MCF 10A (cell line): ENCODE measurements at regions not wholly inside any gene's neighbourhood (a gene's known extent, or its start where the extent isn't known, plus 50 kb on each side); places are given as distances from the start of the nearest gene placed in this dataset.

ENCODE experiments used
- BruUV-seq: library from RNA; stranded (reverse); fragments of 400-500 nt; replicated peaks from 2 replicates; lab custom pipeline; 2021; lab: Mats Ljungman, UMichigan
- CTCF ChIA-PET: fragments of 300-600 bp; sonication (Branson Sonifier 250); formaldehyde crosslinking; extraction: SDS; loops from one replicate; lab custom pipeline; 2021; ENCODE audit warnings: antibody characterized with exemption, inconsistent platforms; lab: Yijun Ruan, JAX
- POLR2A ChIA-PET: fragments of 300-600, 350-650 bp; sonication (Branson Sonifier 250); formaldehyde crosslinking; extraction: SDS; loops from one replicate; lab custom pipeline; 2020; ENCODE audit warnings: antibody characterized with exemption, inconsistent platforms; lab: Yijun Ruan, JAX
- DNase-seq: peaks from one replicate; pipeline ENCODE4 v3.0.0-alpha.2; 2018; ENCODE audit not compliant: unreplicated experiment
- H3K27ac Mint-ChIP-seq: one replicate; pipeline ENCODE4 v1.8.0; 2022; ENCODE audit warnings: mild to moderate bottlenecking, low read depth, mixed read lengths; ENCODE audit not compliant: unreplicated experiment
- H3K27me3 Mint-ChIP-seq: one replicate; pipeline ENCODE4 v1.8.0; 2022; ENCODE audit warnings: mixed read lengths; ENCODE audit not compliant: insufficient read depth, unreplicated experiment
- H3K36me3 Mint-ChIP-seq: one replicate; pipeline ENCODE4 v1.8.0; 2022; ENCODE audit warnings: mild to moderate bottlenecking, moderate library complexity, mixed read lengths; ENCODE audit not compliant: insufficient read depth, unreplicated experiment
- H3K4me1 Mint-ChIP-seq: one replicate; pipeline ENCODE4 v1.8.0; 2022; ENCODE audit warnings: mixed read lengths; ENCODE audit not compliant: insufficient read depth, unreplicated experiment
- H3K4me3 Mint-ChIP-seq: one replicate; pipeline ENCODE4 v1.8.0; 2022; ENCODE audit warnings: mild to moderate bottlenecking, moderate library complexity, mixed read lengths; ENCODE audit not compliant: unreplicated experiment
- H3K9me3 Mint-ChIP-seq: one replicate; pipeline ENCODE4 v1.8.0; 2022; ENCODE audit warnings: mixed read lengths; ENCODE audit not compliant: unreplicated experiment
- CTCF ChIP-seq: fragments of 200-600 bp; IDR thresholded peaks from one replicate; pipeline ENCODE4 v1.8.0; 2022; ENCODE audit warnings: antibody characterized with exemption, mild to moderate bottlenecking; ENCODE audit not compliant: unreplicated experiment
- intact Hi-C: fragments of 100-400 bp; cut with micrococcal nuclease; formaldehyde crosslinking; loops from 2 replicates; pipeline ENCODE4 v1.14.1; 2022

GRCh38 chr5:24141046-24141445, 503.7 kb downstream of the CDH10 start:
- H3K36me3 Mint-ChIP-seq, result no peaks in the 10 kb centered on the region
- intact Hi-C loops, result no loop called here
- H3K4me1 Mint-ChIP-seq, result no peaks in the 10 kb centered on the region
- H3K9me3 Mint-ChIP-seq, result no peaks in the 10 kb centered on the region
- no peak for TF ChIP-seq CTCF
- DNase-seq, result no peak
- ChIA-PET POLR2A (no interaction called here), CTCF (no interaction called here)
- H3K4me3 Mint-ChIP-seq, result no peak overlapping the region
- H3K27me3 Mint-ChIP-seq, result no peaks in the 10 kb centered on the region
- BruUV-seq, result no TSS peak
- no peak overlapping the region for H3K27ac Mint-ChIP-seq

GRCh38 chr5:24142341-24142740, 502.4 kb downstream of the CDH10 start:
- no TSS peak for BruUV-seq
- CTCF ChIA-PET, result no interaction called here
- POLR2A ChIA-PET, result no interaction called here
- Mint-ChIP-seq H3K4me1 (no peaks in the 10 kb centered on the region), H3K36me3 (no peaks in the 10 kb centered on the region), H3K27me3 (no peaks in the 10 kb centered on the region), H3K9me3 (no peaks in the 10 kb centered on the region), H3K4me3 (no peak overlapping the region), H3K27ac (no peak overlapping the region)
- TF ChIP-seq CTCF, result no peak
- no peak for DNase-seq
- intact Hi-C loops, result no loop called here

GRCh38 chr5:24145806-24146205, 499.0 kb downstream of the CDH10 start:
- DNase-seq, result no peak
- no peaks in the 10 kb centered on the region for H3K36me3 Mint-ChIP-seq

GRCh38 chr5:24161559-24161958, 483.2 kb downstream of the CDH10 start:
- Mint-ChIP-seq H3K27me3 (no peaks in the 10 kb centered on the region), H3K9me3 (no peaks in the 10 kb centered on the region), H3K4me1 (peaks cover 16% of the 10 kb centered on the region), H3K36me3 (no peaks in the 10 kb centered on the region), H3K4me3 (no peak overlapping the region), H3K27ac (no peak overlapping the region)
- CTCF ChIA-PET, result no interaction called here
- POLR2A ChIA-PET, result no interaction called here
- no TSS peak for BruUV-seq
- DNase-seq, result no peak
- TF ChIP-seq CTCF, result no peak
- intact Hi-C loops, result no loop called here

More at GRCh38 chr5:24145806-24146205, 499.0 kb downstream of the CDH10 start:
- H3K27ac Mint-ChIP-seq, result no peak overlapping the region
- no peaks in the 10 kb centered on the region for H3K4me1 Mint-ChIP-seq
- H3K27me3 Mint-ChIP-seq, result no peaks in the 10 kb centered on the region
- TF ChIP-seq CTCF, result no peak
- no peak overlapping the region for H3K4me3 Mint-ChIP-seq
- no TSS peak for BruUV-seq
- no peaks in the 10 kb centered on the region for H3K9me3 Mint-ChIP-seq
- intact Hi-C loops, result no loop called here
- POLR2A ChIA-PET, result no interaction called here
- CTCF ChIA-PET, result no interaction called here
